ENCODE measurements at regions not wholly inside any gene's neighbourhood (a gene's known extent, or its start where the extent isn't known, plus 50 kb on each side); places are given as distances from the start of the nearest gene placed in this dataset.

- H3K27me3 ChIP-seq (ENCODE audit: insufficient read depth, poor library complexity, severe bottlenecking), result no peaks in the 10 kb centered on the region
- no peak for DNase-seq (ENCODE audit: low read depth in 1 of 2, low spot score in 1 of 2)
- no peak overlapping the region for H3K4me3 ChIP-seq (replicated peaks; ENCODE audit: insufficient read depth, low read length)
- H3K27ac ChIP-seq (replicated peaks), result no peak overlapping the region
- TF ChIP-seq REST (IDR thresholded peaks at IDR 0.05; ENCODE audit: insufficient replicate concordance, low read depth) (no peak), SPI1 (IDR thresholded peaks at IDR 0.05; ENCODE audit: borderline replicate concordance, low read depth) (no peak), GABPA (IDR thresholded peaks at IDR 0.05; ENCODE audit: low read depth) (no peak), CTCF (IDR thresholded peaks at IDR 0.05; ENCODE audit: insufficient read depth, low read length) (no peak), POLR2AphosphoS5 (IDR thresholded peaks at IDR 0.05; ENCODE audit: low read depth) (no peak)
Observed at GRCh38 chr5:122701640-122702523, 73.0 kb upstream of the SNX2 start.

- Histone ChIP-seq H3K4me3 (replicated peaks; ENCODE audit: insufficient read depth, low read length) (no peak overlapping the region), H3K27ac (replicated peaks) (no peak overlapping the region), H3K27me3 (ENCODE audit: insufficient read depth, poor library complexity, severe bottlenecking) (no peaks in the 10 kb centered on the region)
- no peak for DNase-seq (ENCODE audit: low read depth in 1 of 2, low spot score in 1 of 2)
- no peak for TF ChIP-seq CTCF (IDR thresholded peaks at IDR 0.05; ENCODE audit: insufficient read depth, low read length)
- no peak for TF ChIP-seq SPI1 (IDR thresholded peaks at IDR 0.05; ENCODE audit: borderline replicate concordance, low read depth)
- no peak for TF ChIP-seq GABPA (IDR thresholded peaks at IDR 0.05; ENCODE audit: low read depth)
- no peak for TF ChIP-seq POLR2AphosphoS5 (IDR thresholded peaks at IDR 0.05; ENCODE audit: low read depth)
- no peak for TF ChIP-seq REST (IDR thresholded peaks at IDR 0.05; ENCODE audit: insufficient replicate concordance, low read depth)
Observed at GRCh38 chr5:122702524-122702875, 72.4 kb upstream of the SNX2 start.

- DNase-seq (ENCODE audit: low read depth in 1 of 2, low spot score in 1 of 2), result no peak
- no peak overlapping the region for H3K27ac ChIP-seq (replicated peaks)
- H3K27me3 ChIP-seq (ENCODE audit: insufficient read depth, poor library complexity, severe bottlenecking), result no peaks in the 10 kb centered on the region
- no peak overlapping the region for H3K4me3 ChIP-seq (replicated peaks; ENCODE audit: insufficient read depth, low read length)
- TF ChIP-seq CTCF (IDR thresholded peaks at IDR 0.05; ENCODE audit: insufficient read depth, low read length) (no peak), REST (IDR thresholded peaks at IDR 0.05; ENCODE audit: insufficient replicate concordance, low read depth) (no peak), SPI1 (IDR thresholded peaks at IDR 0.05; ENCODE audit: borderline replicate concordance, low read depth) (no peak), GABPA (IDR thresholded peaks at IDR 0.05; ENCODE audit: low read depth) (no peak), POLR2AphosphoS5 (IDR thresholded peaks at IDR 0.05; ENCODE audit: low read depth) (no peak)
Observed at GRCh38 chr5:122703203-122703602, 71.7 kb upstream of the SNX2 start.
